OCI-LY1 (cell line): ENCODE measurements at regions not wholly inside any gene's neighbourhood (a gene's known extent, or its start where the extent isn't known, plus 50 kb on each side); places are given as distances from the start of the nearest gene placed in this dataset.

Source experiments
- EZH2 ChIP-seq: fragments of 200-600 bp; sonication (generic), shearing (Covaris generic); IDR thresholded peaks from 2 replicates; pipeline ENCODE4 v1.8.0; 2017; ENCODE audit warnings: borderline replicate concordance, mixed run types, mild to moderate bottlenecking, antibody characterized with exemption, low read length, moderate library complexity, mixed read lengths
- TF ChIP-seq, protein P1 (sequence below): fragments of 200-600 bp; sonication (generic), shearing (Covaris generic); IDR thresholded peaks from 2 replicates; pipeline ENCODE4 v1.5.1; 2017; ENCODE audit warnings: mild to moderate bottlenecking, antibody characterized with exemption, low read length, moderate library complexity, mixed read lengths

DNA sequence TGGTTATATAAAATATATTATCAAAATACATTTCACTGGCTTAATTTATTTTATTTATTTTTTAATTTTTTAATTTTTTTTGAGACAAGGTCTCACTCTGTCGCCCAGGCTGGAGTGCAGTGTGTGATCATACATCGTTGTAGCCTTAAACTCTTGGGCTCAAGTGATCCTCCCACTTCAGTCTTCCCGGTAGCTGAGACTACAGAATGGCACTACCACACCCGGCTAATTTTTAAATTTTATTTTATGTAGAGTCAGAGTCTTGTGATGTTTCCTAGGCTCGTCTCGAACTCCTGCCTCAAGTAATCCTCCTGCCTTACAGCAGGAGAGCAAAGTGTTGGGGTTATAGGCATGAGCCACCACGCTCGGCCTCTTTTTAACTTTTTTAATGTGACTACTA lies 143.8 kb downstream of the CEP135 start:
- TF ChIP-seq, protein P1, sequence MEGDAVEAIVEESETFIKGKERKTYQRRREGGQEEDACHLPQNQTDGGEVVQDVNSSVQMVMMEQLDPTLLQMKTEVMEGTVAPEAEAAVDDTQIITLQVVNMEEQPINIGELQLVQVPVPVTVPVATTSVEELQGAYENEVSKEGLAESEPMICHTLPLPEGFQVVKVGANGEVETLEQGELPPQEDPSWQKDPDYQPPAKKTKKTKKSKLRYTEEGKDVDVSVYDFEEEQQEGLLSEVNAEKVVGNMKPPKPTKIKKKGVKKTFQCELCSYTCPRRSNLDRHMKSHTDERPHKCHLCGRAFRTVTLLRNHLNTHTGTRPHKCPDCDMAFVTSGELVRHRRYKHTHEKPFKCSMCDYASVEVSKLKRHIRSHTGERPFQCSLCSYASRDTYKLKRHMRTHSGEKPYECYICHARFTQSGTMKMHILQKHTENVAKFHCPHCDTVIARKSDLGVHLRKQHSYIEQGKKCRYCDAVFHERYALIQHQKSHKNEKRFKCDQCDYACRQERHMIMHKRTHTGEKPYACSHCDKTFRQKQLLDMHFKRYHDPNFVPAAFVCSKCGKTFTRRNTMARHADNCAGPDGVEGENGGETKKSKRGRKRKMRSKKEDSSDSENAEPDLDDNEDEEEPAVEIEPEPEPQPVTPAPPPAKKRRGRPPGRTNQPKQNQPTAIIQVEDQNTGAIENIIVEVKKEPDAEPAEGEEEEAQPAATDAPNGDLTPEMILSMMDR, result no peak
- TF ChIP-seq EZH2, result no peak
